Kidney (tissue), 13 donors: ENCODE measurements at regions not wholly inside any gene's neighbourhood (a gene's known extent, or its start where the extent isn't known, plus 50 kb on each side); places are given as distances from the start of the nearest gene placed in this dataset.

Source experiments
- DNase-seq, 5 donors: peaks; one replicate each; pipeline ENCODE4 v3.0.0-alpha.2; 2013 to 2020
- FAIRE-seq: peaks from 2 replicates; lab custom pipeline; 2012; peaks lifted over from hg19 to GRCh38; lab: Jason Lieb, UNC
- H3K27ac ChIP-seq, 2 donors: one replicate each; pipeline ENCODE4 v1.7.0; 2013; ENCODE audit warnings: low read depth in 2 of 2, low read length in 2 of 2, inconsistent platforms in 1 of 2
- H3K27me3 ChIP-seq: one replicate; pipeline ENCODE4 v1.7.1; 2013; ENCODE audit warnings: low read length, inconsistent platforms; ENCODE audit not compliant: control insufficient read depth, insufficient read depth
- H3K36me3 ChIP-seq, 3 donors: one replicate each; pipeline versions ENCODE4 v1.7.0 to v1.7.1; 2013; ENCODE audit warnings: low read length in 3 of 3, control low read depth in 1 of 3, inconsistent platforms in 1 of 3; ENCODE audit not compliant: insufficient read depth in 3 of 3, control insufficient read depth in 2 of 3
- H3K4me1 ChIP-seq, 3 donors: one replicate each; pipeline versions ENCODE4 v1.7.0 to v1.7.1; 2013; ENCODE audit warnings: low read length in 3 of 3, inconsistent platforms in 1 of 3, low read depth in 1 of 3; ENCODE audit not compliant: control insufficient read depth in 2 of 3, insufficient read depth in 2 of 3
- H3K4me3 ChIP-seq, 3 donors: one replicate each; pipeline versions ENCODE4 v1.7.0 to v1.8.1; 2013; ENCODE audit warnings: low read length in 3 of 3, control low read depth in 1 of 3, inconsistent platforms in 1 of 3
- H3K9ac ChIP-seq, 3 donors: one replicate each; pipeline versions ENCODE4 v1.7.0 to v1.7.1; 2013; ENCODE audit warnings: low read length in 3 of 3, control low read depth in 1 of 3, inconsistent platforms in 1 of 3
- H3K9me3 ChIP-seq, 3 donors: one replicate each; pipeline versions ENCODE4 v1.7.0 to v1.7.1; 2013; ENCODE audit warnings: low read length in 3 of 3, control low read depth in 1 of 3, inconsistent platforms in 1 of 3; ENCODE audit not compliant: control insufficient read depth in 2 of 3, insufficient read depth in 1 of 3
- CTCF ChIP-seq: IDR thresholded peaks from 3 replicates; pipeline ENCODE4 v1.5.1; 2012; ENCODE audit warnings: mild to moderate bottlenecking, moderate library complexity, borderline replicate concordance; ENCODE audit not compliant: insufficient read depth; ENCODE audit errors: extremely low read depth
- intact Hi-C: fragments of 100-400 bp; cut with DNase I; formaldehyde crosslinking; loops from one replicate; pipeline ENCODE4 v1.11.1; 2022
- donor health status: control.
- donor health status: control.
- donor health status: control.
- donor health status: control.
- donor health status: control.
- donor health status: DM: yes; HTN: yes; CAD: no.
- donor health status: Normal renal cell carcinoma (clear cell type).

- no peak for DNase-seq
- no peaks in the 10 kb centered on the region for H3K9me3 ChIP-seq
- no peak overlapping the region for H3K27ac ChIP-seq
- intact Hi-C loops = no loop called here
- H3K27me3 ChIP-seq = no peaks in the 10 kb centered on the region
- H3K4me1 ChIP-seq = no peaks in the 10 kb centered on the region
- H3K9ac ChIP-seq = no peak overlapping the region
- no peak for FAIRE-seq
- no peak for TF ChIP-seq CTCF
- H3K4me3 ChIP-seq = no peak overlapping the region
- H3K36me3 ChIP-seq = no peaks in the 10 kb centered on the region
Observed at GRCh38 chr18:55088000-55088401, 128.7 kb upstream of the CCDC68 start.

- Histone ChIP-seq H3K27ac (no peak overlapping the region), H3K4me1 (no peaks in the 10 kb centered on the region), H3K36me3 (no peaks in the 10 kb centered on the region), H3K4me3 (no peak overlapping the region), H3K27me3 (no peaks in the 10 kb centered on the region), H3K9ac (no peak overlapping the region), H3K9me3 (no peaks in the 10 kb centered on the region)
- no peak for DNase-seq
- FAIRE-seq = no peak
- intact Hi-C loops = no loop called here
- TF ChIP-seq CTCF = no peak
Observed at GRCh38 chr18:55086906-55087305, 127.6 kb upstream of the CCDC68 start.

- H3K9ac ChIP-seq = no peak overlapping the region
- H3K9me3 ChIP-seq = no peaks in the 10 kb centered on the region
- no peak overlapping the region for H3K27ac ChIP-seq
- H3K4me3 ChIP-seq = no peak overlapping the region
- TF ChIP-seq CTCF = no peak
- FAIRE-seq (no peak), DNase-seq (no peak)
- no peaks in the 10 kb centered on the region for H3K27me3 ChIP-seq
- H3K4me1 ChIP-seq = no peaks in the 10 kb centered on the region
- intact Hi-C loops = no loop called here
- no peaks in the 10 kb centered on the region for H3K36me3 ChIP-seq
Observed at GRCh38 chr18:55085557-55086285, 126.5 kb upstream of the CCDC68 start.

GRCh38 chr18:55084550-55084949 is 125.3 kb upstream of the CCDC68 start:
- no peak overlapping the region for H3K4me3 ChIP-seq
- H3K4me1 ChIP-seq = peaks cover 0 to 3% (median 0%) of the 10 kb centered on the region in 3 donors
- H3K27ac ChIP-seq = no peak overlapping the region
- FAIRE-seq (no peak), DNase-seq (no peak)
- intact Hi-C loops = no loop called here
- no peak for TF ChIP-seq CTCF
- H3K9me3 ChIP-seq = no peaks in the 10 kb centered on the region
- H3K36me3 ChIP-seq = no peaks in the 10 kb centered on the region
- H3K27me3 ChIP-seq = no peaks in the 10 kb centered on the region
- no peak overlapping the region for H3K9ac ChIP-seq
